Mucosa of gallbladder (tissue), 1 donor: ENCODE measurements at regions not wholly inside any gene's neighbourhood (a gene's known extent, or its start where the extent isn't known, plus 50 kb on each side); places are given as distances from the start of the nearest gene placed in this dataset.
A peak's percentile ranks its signal among the peaks of the same experiment; 100 is the strongest.

Source experiments
- DNase-seq: peaks from one replicate; pipeline ENCODE4 v3.0.0-alpha.2; 2020; ENCODE audit warnings: low spot score
- donor health status: DM: no; HTN: no; CAD: no.

DNA sequence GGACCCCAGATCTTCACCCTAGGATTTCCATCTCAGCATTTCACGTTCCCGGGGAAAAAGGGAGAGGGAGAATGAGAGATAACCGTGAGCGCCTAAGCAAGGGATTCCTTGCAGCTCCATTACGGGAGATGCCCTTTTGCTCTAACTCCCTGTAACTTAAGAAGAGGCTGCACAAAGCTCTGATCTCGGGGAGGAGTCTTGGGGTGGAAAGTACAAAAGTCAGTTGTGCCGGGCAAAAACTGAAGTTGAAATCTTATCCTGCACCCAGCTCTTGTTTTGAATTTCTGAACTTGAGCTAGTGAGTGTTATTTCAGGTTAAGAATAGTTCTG is 256.4 kb upstream of the SOX21 start:
- DNase-seq: no peak

DNA sequence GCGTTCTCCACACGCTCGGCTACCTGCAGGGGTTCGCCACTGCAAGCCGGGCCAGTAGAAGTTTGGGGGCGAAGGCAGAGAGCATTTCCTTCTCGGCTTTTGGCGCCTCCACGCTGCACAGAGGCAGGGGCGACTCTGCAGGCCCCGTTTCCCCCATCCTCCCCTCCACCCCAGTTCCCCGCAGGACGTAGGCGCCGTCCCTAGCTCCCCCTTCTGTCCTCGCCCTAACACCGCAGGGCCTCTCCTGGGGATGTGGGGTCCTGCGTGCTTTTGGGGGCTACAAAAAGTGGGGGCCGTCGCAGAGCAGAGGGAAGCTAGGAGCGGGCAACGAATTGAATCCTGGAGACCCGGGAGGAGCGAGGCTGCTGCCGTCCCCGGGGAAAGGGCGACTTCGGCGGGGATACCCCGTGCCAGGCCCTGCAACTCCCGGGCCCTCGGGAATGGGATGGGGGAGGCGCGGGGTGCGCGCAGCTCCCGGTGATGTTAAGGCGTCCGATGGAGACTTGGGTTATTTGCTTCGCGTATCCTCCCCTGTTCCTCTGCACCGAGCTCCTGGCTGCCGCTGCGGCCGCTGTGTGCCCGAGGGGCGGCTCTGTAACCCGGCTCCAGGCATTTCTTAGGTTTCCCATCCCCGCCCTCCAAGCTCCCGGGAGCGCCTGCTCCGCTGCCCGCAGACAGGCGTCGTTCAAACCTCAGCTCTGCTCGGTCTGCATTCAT is 255.9 kb upstream of the SOX21 start:
- no peak for DNase-seq

DNA sequence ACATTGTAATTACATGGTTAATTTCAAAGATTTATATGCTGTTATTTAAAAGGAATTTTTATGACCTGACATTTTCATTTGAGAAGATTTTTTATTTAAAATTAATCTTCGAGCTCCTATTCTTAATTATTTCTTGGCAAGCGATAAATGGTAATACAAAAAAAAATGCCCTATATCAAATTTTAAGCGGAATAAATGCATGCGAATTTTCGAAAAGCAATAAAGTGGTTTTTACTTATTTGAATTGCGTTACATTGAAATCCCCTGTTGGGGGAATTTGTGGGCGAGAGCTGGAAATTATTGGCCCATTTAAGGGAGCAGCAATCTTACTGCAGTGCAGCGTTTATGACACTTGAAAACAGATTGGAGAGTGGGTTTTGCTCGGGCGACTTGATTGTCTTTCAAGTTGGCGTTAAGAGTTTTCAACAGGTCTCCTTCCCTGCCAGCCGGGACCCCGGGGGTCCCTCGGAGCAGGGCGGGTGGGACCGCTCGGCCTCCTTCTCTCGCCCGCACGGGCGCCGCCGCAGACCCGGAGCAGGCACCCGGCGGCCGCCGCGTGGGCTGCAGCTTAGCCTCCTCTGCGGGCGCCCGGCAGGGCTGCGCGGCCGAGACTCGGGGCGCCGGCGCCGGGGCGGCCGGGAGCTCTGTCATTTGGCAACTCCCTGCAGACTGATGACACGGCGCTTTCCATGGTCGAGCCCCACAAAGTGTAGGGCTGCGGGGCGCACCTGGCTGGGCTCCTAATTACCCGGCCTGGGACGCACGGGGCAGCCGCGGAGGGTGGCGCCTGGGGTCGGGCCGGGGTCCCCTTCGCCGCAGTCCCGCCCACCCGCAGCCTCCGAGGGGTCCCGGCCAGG is 255.1 kb upstream of the SOX21 start:
- DNase-seq: no peak

DNA sequence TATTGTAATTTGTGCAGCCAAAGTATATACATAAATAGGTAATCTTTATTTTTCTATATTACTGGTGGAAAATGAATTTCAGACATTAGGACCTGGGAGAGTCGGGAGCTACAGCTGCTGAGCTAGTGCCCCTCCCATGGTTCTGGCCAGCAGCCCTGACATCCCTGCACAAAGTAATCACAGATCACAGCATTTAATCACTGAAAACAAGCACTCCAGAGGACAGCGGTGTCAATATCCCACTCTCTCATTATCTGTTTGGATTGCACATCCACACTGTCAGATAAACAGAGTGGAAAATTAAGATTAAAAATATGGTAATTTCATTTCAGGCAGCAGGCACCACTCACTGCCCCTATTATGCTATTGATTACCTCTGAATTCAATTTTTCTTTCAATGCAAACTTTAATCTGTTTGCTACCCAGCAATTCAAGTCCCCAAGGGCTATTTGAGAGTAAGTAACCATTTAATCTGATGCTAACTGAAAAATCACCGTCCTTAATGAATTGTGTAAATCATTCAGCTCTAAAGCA is 254.1 kb upstream of the SOX21 start:
- no peak for DNase-seq

DNA sequence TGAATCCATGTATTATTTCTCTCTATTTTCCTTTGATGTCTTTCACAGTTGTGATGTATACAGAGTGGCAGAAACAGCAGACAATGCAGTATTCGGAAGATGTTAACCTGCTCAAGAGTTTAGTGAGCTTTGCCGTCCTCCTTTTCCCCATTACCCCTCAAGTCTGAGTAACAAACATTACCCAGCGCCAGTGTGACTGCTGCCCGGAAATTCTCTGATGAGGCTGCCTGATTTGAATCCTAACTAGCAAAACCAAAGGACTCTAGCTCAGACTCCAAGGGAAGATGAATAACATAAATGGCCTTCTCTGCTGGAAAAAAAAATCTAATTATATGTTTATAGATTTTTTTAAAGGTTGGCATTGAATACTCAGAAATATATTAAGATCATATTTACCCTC is 247.3 kb upstream of the SOX21 start:
- no peak for DNase-seq

DNA sequence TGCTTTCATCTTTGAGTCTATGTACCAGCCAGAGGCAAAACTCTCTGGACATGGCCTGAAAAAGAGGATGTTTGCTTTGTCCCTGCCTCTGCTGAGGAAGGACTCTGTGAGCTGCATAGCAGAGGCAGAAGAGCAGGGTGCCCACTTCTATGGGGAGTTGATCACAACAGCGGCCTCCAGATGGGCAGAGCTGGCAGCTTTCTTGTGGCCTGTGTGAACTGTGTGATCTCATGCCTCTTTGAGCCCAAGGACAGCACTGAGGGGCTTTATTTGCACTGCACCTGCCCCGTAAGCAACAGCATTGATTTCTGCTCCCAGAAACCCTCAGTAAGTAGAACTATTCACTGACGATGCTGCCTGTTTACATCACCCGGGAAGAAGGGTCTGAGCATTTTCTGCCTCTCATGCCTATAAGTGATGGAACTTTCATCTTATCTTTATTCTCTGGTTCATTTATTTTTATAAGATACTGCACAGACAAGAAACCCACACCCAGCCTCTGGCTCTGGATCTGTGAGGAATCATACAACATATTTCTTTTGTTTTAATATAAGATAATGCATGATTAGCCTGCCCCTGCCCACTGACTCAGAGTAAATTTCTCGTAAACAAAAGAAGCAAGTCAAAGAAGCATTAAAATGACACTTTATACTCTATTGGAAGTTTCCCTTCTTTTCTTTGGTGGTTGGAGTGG is 244.2 kb upstream of the SOX21 start:
- DNase-seq: no peak

DNA sequence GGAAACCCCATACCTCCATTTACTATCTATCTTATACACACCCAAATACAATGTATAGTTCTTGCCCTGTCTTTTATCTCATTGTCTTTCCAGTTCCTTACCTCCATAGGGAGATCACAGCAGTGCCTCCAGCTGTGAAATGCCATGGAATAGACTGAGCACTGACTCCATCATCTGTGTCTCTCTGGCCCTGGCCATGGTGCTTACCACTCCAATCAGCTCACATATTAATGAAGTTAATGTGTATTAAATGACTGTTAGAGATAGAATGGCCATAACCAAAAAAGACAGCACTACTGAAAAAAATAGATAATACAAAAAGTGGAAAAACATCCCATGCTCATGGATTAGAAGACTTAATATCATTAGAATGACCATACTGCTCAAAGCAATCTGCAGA is 240.4 kb upstream of the SOX21 start:
- DNase-seq: no peak

DNA sequence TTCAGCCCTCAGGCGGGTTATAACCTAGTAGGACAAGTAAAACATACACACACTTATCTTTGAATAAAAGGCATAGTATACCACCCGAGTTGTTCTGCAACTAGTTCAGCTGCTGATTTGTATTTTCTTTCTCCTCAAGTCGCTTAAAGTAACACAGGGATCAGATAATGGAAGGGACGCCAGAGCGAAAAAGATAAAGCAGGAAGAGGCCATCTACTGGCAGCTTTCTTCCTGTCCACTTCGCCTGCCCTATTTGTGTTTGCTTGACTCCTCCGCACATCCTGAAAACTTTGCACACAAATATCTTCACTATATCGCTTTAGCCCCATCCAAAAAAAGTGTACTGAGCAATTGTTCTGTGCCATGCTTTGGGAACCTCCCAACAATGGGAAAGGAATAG is 238.0 kb upstream of the SOX21 start:
- DNase-seq: peak; percentile 23

DNA sequence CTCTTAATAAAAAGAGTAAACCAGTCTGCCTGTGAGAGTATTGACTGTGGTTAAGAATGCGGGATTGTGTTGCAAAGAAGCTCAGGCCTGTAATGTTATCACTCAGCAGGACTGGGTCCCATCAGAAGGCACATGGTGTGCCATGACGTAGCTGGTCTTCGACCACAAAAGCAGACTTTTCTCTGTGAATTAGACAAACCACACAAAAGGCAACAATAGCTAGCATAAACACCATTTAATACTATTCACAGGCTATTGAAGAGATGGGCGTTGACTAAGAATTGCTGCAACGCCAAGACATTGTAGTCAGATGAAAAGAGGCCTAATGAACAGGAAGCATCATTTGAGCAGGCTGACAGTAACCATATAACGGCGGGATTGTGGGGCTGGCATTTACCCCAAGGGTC is 235.6 kb upstream of the SOX21 start:
- DNase-seq: no peak

DNA sequence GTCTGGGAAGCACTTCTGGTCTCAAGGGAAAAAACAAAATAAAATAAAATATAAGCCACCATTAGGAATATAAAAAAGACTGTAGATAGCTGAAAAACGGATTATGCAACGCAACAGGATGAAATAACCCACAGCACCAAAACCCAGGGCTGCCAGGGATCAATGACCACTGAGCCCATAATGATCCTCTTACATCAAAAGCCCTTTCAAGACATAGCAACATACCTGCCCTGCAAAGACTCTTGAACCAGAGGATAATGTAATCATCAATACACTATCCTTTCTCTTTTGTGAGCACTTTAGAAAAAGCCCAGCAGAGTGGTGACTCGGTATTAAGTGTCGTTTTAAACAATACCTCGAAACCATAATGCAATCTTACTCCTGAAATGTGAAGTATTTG is 235.0 kb upstream of the SOX21 start:
- DNase-seq: no peak

DNA sequence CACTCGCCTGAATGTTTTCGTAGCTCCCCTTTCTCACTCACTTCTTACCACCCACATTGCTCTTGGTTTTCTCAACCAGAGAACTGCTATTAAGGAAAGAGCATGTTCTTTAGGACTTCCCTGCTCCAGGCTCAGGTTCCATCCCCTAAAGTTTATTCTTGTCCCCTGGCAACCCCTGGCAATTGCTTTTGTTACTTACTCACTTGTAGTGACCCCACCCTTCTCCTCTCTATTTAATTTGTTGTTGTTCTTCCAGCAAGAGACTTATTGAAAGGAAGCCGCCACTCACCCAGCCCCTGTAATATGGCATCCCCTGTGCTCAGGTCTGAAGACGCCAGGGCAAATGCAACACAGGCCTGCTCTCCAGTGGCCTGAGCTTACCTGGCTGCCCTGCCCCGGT is 233.7 kb upstream of the SOX21 start:
- DNase-seq: no peak

DNA sequence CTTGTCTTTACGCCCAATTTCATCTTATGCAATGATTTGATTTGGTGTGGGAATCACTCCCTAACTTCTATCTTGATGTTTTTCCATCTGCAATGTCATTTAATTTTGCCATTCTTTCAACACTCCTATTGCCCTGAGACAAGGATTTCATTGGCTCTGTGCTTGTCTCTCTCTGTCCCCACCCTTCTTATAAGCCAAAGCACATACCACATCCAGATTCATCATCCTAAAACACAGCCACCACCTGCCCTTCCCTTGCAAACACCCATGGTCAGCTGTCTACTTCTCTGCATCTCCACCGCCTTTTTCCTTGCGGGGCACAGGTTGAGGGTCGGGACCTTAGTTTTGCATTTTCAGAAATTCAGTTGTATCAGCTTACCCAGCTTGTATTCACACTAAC is 225.8 kb upstream of the SOX21 start:
- no peak for DNase-seq

DNA sequence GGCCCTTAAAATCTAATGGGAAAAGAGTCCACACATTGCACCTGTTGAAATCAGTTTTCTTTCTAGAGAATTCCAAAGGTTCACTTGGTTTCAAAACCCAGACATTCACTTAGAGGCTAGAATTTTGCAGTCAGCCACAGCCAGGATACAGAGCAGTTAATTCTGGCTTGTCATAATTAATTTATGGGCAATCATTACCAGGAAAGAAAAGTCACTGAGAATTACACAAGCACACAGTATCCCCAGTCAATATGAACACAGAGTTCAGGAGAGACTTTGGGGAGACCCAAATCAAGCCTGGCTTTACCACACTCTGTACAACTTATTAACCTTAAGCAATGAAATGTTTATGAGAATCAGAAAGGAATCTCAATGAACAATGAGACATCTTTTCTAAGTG is 224.3 kb upstream of the SOX21 start:
- DNase-seq: no peak

DNA sequence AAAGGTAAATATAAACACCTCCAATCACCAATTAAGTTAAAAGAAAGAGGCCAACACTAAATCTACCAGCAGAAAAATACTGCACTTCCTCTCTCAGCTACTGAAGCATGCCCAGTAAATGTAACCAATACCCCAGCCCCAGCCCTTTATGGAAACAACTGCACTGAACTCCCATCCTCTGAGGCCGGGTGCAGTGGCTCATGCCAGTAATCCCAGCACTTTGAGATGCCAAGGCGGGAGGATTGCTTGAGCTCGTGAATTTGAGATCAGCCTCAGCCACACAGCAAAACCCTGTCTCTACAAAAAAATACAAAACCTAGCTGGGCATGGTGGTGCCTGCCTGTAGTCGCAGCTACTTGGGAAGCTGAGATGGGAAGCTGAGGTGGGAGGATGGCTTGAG is 221.6 kb upstream of the SOX21 start:
- no peak for DNase-seq

DNA sequence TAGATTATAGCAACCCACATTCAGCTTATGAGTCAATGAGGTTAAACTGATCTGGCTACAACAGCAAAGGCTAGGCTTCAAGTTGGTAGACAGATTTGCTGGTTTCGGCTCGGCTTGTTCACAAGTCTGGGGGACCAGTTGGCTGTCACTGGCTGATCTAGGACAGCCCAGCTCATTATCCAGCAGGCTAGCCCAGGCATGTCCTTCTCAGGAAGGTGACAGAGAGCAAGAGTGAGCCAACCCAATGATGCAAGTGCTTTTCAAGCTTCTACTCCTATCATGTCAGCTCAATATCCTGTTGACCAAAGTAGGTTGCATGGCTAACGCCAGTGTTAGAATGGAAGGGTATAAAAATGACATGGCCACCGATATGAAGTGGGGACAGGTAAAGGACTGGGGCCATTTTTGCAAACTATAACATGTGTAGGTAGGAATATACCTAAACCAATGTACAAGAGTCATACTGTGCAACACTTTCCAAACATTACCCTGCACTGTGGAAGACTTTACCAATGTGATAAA is 220.9 kb upstream of the SOX21 start:
- no peak for DNase-seq

DNA sequence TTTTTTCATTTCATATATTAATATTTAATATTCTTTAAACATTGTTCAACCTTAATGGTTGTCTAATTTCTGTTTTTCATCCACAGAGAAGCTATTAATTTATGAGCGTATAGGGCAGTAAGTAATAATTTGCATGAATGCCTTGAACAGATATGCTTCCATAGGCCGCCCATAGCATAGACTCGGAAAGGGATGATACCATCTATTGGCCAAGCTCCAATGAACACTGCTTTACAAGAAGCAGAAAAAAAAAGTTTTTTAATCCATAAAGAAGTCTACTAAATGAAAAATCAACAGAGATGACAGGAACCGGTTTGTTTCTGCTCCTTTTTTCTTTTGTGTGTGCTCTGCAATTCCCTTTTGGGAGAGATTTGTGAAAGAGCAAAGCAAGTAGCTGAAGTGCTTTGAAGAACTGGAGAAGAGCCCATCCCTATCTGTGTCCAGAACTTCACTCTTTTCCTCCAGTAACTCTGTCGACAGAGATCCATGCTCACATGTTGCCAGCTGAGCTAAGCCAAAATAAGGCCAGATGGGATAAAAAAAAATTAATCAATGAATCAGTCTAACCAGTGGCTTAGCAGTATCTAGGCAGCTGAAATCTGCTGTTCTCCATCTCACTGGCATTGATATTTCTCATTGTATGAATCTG is 215.9 kb upstream of the SOX21 start:
- DNase-seq: no peak

DNA sequence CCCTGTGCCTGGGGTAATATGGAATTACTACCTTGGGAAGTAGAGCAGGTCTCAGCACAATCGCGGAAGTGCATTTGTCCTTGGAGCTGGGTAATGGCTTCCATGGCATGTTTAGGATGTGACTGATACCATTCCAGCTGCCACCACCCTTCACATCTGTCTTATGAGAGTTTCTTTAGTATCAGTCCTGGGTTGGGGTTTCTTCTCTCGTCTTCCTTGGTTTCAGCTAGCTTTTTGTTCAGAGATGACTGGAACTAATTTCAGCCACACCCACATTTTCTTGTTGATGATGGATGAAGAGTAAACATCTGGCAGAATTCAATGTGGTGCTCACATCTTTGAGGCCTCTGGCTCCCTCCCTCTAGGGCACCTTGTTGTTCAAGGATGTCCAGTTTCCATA is 212.9 kb upstream of the SOX21 start:
- no peak for DNase-seq

DNA sequence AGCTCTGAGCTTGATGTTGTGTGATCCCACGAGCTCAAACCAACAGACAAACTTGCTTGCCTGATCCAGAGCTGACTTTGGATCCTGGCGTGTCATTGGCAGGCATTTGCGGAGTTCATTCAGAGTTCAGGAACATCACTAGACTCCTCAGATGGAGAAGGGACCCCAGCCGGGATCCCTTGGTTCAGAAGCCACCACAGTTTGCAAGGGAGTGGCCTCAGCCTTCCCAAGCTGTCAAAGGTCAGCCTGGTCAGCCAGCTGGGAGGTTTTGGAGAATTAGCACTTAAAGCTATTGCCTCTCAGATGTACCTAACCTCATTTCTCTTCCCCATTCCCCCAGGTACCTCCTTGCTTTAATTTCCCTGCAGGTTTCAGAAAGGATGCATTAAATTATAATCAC is 208.8 kb upstream of the SOX21 start:
- DNase-seq: no peak

DNA sequence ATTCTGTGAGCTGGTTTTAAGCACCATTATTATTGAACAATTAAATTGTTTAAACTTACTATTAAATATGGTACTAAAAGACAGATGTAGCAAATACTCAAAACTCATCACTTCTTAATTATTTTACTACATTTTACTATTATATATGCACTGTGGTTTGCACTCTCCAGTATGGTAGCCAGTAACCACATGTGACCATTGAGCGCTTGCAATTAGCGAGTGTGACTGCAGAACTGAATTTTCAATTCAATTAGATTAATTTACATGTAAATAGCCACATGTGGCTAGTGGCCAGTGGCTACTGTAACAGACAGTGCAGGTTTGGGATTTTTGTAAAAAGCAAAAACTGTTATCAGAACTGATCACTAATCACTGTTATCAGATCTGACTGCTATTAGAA is 208.2 kb upstream of the SOX21 start:
- DNase-seq: no peak

DNA sequence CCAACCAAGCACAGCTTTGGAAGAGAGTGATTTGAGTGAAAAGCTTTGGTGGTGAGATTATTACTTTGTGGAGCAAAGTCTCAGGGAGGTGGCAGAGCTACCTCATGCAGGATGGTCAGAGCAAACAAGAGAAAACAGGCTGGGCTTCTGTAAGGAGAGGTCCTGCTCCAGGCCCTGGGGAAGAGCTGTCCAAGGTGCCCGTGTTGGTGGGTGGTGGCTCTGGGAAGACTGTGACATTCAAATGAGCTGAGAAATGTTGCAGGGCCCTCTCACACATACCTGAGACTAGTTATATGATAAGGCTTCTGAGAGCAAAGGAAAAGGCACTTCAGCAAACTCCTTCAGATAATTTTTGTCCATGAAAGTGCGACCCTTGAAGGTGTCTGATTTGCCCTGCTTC is 205.5 kb upstream of the SOX21 start:
- no peak for DNase-seq

DNA sequence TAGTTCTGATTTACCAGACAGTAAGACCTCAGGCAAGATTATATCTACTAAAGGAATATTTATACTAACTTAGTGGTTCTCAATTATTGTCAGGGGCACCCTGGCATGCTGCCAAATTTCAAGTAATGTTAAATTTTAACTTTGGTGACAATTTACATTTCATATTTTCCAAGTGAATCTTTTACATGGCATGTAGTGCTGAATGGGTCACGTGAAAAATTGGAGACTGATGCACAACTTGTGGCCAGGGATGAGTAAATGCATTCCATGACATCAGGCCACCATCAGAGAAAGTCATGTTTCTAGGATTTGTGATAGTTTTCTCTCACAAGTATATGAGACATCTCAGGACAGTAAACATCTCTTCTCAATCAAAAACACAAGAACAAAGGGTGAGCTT is 202.6 kb upstream of the SOX21 start:
- no peak for DNase-seq

DNA sequence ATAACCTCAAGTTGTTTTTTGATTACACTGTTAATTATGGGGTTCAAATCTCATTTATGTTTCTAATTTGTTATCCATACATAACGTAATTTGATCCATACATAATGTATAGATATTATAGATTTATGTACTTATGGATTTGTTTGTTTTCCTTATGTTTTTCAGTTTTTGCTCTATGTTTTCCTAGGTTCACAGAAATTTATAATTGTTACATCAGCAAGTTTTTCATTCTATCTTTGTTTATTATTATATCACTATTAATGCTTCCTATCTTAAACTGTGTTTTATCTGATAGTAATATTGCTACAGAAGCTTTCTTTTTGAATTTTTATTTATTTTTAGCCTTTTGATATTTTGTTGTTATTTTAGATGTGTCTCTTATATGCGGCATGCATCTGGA is 194.3 kb upstream of the SOX21 start:
- no peak for DNase-seq
